HL-60 (cell line): ENCODE measurements at regions not wholly inside any gene's neighbourhood (a gene's known extent, or its start where the extent isn't known, plus 50 kb on each side); places are given as distances from the start of the nearest gene placed in this dataset.

Experiments used
- CTCF ChIP-seq: IDR thresholded peaks from one replicate; pipeline ENCODE4 v1.5.1; 2011; ENCODE audit warnings: low read length, control low read depth, inconsistent platforms; ENCODE audit not compliant: insufficient read depth
- GABPA ChIP-seq: IDR thresholded peaks from 2 replicates; pipeline ENCODE4 v1.6.1; 2012; ENCODE audit warnings: low read depth
- SPI1 ChIP-seq: IDR thresholded peaks from 2 replicates; pipeline ENCODE4 v1.6.1; 2012; ENCODE audit warnings: low read depth, mild to moderate bottlenecking, borderline replicate concordance

DNA sequence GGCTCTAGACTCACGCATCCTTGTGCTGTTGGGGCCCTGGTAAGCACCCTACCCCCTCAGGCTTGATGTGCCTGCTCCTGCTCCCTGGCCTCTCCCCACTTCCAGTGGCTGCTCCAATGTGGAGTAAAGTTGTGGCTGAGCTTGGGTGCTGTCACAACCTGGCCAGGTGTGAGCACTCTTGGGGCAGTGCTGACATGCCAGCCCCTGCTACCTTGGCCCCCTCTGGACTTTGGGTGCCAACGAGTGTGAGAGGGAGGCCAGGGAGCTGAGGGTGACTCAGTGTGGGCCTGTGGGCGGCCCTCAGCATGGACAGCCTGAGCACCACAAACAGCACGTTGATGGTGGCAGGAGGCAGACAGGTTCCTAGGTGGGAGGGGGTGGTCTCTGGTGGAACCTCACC, 870.2 kb upstream of the C9orf72 start:
- TF ChIP-seq CTCF (no peak), GABPA (no peak), SPI1 (no peak)
